Adipocyte (in vitro differentiated cells): ENCODE measurements at regions not wholly inside any gene's neighbourhood (a gene's known extent, or its start where the extent isn't known, plus 50 kb on each side); places are given as distances from the start of the nearest gene placed in this dataset.

Source experiments
- DNase-seq: peaks from one replicate; pipeline ENCODE4 v3.0.0-alpha.2; 2015; ENCODE audit warnings: low read depth
- H3K27me3 ChIP-seq: replicated peaks from 2 replicates; pipeline ENCODE4 v1.7.0; 2013; ENCODE audit warnings: mild to moderate bottlenecking, low read length, moderate library complexity; ENCODE audit not compliant: control insufficient read depth, insufficient read depth
- H3K36me3 ChIP-seq: 2 replicates; pipeline ENCODE4 v1.7.0; 2013; ENCODE audit warnings: low read length, mild to moderate bottlenecking, moderate library complexity; ENCODE audit not compliant: control insufficient read depth, insufficient read depth, severe bottlenecking
- H3K4me1 ChIP-seq: 2 replicates; pipeline ENCODE4 v1.7.0; 2013; ENCODE audit warnings: mild to moderate bottlenecking, low read length, moderate library complexity; ENCODE audit not compliant: control insufficient read depth, insufficient read depth
- H3K4me3 ChIP-seq: 2 replicates; pipeline ENCODE4 v1.7.0; 2013; ENCODE audit warnings: mild to moderate bottlenecking, low read length, moderate library complexity
- H3K9ac ChIP-seq: 2 replicates; pipeline ENCODE4 v1.7.0; 2013; ENCODE audit warnings: mild to moderate bottlenecking, low read length, moderate library complexity
- H3K9me3 ChIP-seq: 2 replicates; pipeline ENCODE4 v1.7.0; 2013; ENCODE audit warnings: mild to moderate bottlenecking, low read length, moderate library complexity; ENCODE audit not compliant: control insufficient read depth

DNA sequence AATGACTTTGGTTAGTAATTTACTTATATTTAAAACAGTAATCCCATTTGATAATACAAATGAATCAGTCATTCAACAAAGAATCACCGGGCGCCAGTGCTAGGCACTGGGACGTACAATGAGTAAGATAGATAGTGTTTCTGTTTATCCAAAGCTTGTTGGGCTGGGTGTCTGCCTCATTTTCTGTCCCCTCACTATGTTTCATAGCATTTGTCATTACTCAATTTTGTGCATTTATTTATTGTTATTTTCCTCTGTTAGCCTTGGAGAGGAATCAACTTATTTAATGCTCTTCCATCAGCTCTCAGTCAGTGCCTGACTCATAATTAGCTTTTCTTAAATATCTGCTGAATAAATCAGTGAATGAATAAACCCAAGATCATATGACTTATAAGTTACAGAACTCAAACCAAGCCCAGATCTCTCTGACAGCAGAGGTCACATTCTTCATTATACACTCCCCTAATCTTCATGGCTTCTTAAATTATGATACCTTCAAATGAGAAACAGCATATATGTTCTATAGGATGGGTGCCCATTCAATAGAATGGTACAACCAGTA lies 86.2 kb downstream of the TSPAN8 start:
- H3K36me3 ChIP-seq, result no peaks in the 10 kb centered on the region
- DNase-seq, result no peak
- peaks cover 25% of the 10 kb centered on the region for H3K4me1 ChIP-seq
- no peaks in the 10 kb centered on the region for H3K9me3 ChIP-seq
- H3K27me3 ChIP-seq, result no peaks in the 10 kb centered on the region
- H3K9ac ChIP-seq, result no peak overlapping the region
- H3K4me3 ChIP-seq, result peak overlapping the region; percentile 13

- Histone ChIP-seq H3K36me3 (no peaks in the 10 kb centered on the region), H3K9ac (no peak overlapping the region), H3K4me3 (no peak overlapping the region), H3K9me3 (no peaks in the 10 kb centered on the region), H3K27me3 (no peaks in the 10 kb centered on the region), H3K4me1 (peaks cover 25% of the 10 kb centered on the region)
- DNase-seq, result peak; percentile 41
Measured at GRCh38 chr12:71070416-71071128, 87.2 kb downstream of the TSPAN8 start.

DNA sequence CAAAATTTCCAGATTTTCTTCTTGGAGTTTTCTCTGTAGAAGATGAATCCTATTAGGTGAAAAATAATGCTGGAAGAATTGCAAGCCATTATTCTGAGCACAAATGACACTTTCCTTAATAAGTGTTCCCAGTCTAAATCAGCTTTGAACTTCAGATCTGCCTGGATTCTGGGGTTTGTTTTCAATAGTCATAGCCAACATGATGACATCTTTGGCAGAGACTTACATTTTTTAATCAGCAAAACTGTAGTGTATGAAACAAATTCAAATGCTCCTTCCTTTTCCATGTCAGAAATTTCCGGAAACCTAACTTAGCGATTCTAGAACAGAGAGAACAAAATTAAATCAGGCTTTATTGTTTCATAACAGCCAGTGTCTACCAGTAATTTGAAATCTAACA lies 88.5 kb downstream of the TSPAN8 start:
- Histone ChIP-seq H3K9me3 (no peaks in the 10 kb centered on the region), H3K4me3 (peak overlapping the region; percentile 51), H3K27me3 (no peaks in the 10 kb centered on the region), H3K9ac (no peak overlapping the region), H3K4me1 (peaks cover 25% of the 10 kb centered on the region), H3K36me3 (no peaks in the 10 kb centered on the region)
- DNase-seq, result no peak

DNA sequence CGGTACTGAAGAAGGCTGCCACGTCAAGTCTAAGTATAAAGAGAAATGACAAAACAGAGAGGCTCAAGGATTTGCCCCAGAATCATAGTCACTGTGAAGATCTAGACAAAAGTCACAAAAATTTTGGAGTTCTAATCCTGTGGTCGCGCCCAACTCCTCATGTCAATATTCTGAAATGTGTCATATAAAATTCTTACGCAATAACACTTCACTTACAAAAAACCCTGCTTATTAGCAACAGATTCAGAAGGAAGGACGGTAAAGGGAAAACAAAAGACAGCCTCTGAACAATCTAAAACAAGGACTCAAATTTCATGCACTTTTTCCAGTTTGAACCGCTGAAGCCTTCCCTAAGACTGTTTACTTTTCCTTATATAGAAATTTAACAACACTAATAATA lies 94.7 kb downstream of the TSPAN8 start:
- no peaks in the 10 kb centered on the region for H3K4me1 ChIP-seq
- no peak for DNase-seq
- no peaks in the 10 kb centered on the region for H3K36me3 ChIP-seq
- H3K9ac ChIP-seq, result no peak overlapping the region
- no peaks in the 10 kb centered on the region for H3K9me3 ChIP-seq
- no peak overlapping the region for H3K4me3 ChIP-seq
- no peaks in the 10 kb centered on the region for H3K27me3 ChIP-seq

- H3K27me3 ChIP-seq, result no peaks in the 10 kb centered on the region
- no peak overlapping the region for H3K9ac ChIP-seq
- no peaks in the 10 kb centered on the region for H3K9me3 ChIP-seq
- no peaks in the 10 kb centered on the region for H3K36me3 ChIP-seq
- H3K4me1 ChIP-seq, result no peaks in the 10 kb centered on the region
- no peak for DNase-seq
- H3K4me3 ChIP-seq, result no peak overlapping the region
Measured at GRCh38 chr12:71061451-71061850, 96.3 kb downstream of the TSPAN8 start.

GRCh38 chr12:71060426-71060825 lies 97.4 kb downstream of the TSPAN8 start:
- Histone ChIP-seq H3K4me1 (no peaks in the 10 kb centered on the region), H3K9ac (no peak overlapping the region), H3K9me3 (no peaks in the 10 kb centered on the region), H3K36me3 (no peaks in the 10 kb centered on the region), H3K4me3 (no peak overlapping the region), H3K27me3 (no peaks in the 10 kb centered on the region)
- no peak for DNase-seq

DNA sequence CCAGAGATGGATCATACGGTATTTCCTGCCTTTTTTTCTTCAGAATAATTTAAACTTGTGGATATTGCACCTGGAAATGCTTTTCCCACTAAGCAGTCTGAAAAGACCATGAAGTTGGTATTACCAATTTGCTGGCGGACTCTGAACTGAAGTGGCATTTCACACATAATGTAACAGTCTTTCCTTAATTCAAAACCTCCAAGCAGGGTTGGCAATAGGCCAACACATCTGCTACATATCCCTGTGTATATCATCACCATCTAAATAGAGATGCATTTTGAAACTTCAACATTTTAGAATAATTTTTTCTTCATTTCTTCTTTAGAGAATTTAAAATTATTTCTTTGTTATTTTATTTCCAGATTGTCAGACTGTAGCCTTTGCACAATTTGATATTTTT lies 100.5 kb downstream of the TSPAN8 start:
- no peaks in the 10 kb centered on the region for H3K27me3 ChIP-seq
- no peak overlapping the region for H3K4me3 ChIP-seq
- H3K36me3 ChIP-seq, result no peaks in the 10 kb centered on the region
- DNase-seq, result no peak
- no peak overlapping the region for H3K9ac ChIP-seq
- H3K4me1 ChIP-seq, result no peaks in the 10 kb centered on the region
- H3K9me3 ChIP-seq, result no peaks in the 10 kb centered on the region

DNA sequence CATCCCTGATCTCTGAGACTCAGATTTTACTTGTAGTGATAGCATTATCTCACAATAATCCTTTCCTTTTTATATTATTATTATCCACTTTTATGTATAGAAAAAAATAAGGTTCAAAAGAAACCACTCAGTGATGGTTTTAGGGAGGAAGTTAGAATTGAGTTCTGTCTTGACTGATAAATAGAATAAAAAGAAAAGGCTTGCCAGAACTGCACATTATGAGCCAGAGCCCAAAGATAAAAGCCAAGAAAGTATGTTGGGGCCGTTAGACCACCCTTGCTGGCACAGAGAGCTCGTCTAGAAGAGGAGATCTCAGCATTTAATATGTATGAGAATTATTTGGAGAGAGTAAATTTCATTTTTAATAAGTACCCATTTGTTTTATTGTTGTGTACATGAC lies 103.2 kb downstream of the TSPAN8 start:
- no peak for DNase-seq
- Histone ChIP-seq H3K27me3 (no peaks in the 10 kb centered on the region), H3K9me3 (no peaks in the 10 kb centered on the region), H3K9ac (no peak overlapping the region), H3K4me1 (no peaks in the 10 kb centered on the region), H3K4me3 (no peak overlapping the region), H3K36me3 (no peaks in the 10 kb centered on the region)

- Histone ChIP-seq H3K4me1 (peaks cover 8% of the 10 kb centered on the region), H3K27me3 (no peaks in the 10 kb centered on the region), H3K9ac (peak overlapping the region; percentile 7), H3K4me3 (peak overlapping the region; percentile 55), H3K9me3 (no peaks in the 10 kb centered on the region), H3K36me3 (no peaks in the 10 kb centered on the region)
- peak; percentile 74 for DNase-seq
Measured at GRCh38 chr12:71046215-71046614, 111.6 kb downstream of the TSPAN8 start.

- H3K9me3 ChIP-seq, result no peaks in the 10 kb centered on the region
- no peaks in the 10 kb centered on the region for H3K36me3 ChIP-seq
- DNase-seq, result peak; percentile 83
- H3K4me1 ChIP-seq, result peaks cover 8% of the 10 kb centered on the region
- peak overlapping the region; percentile 55 for H3K4me3 ChIP-seq
- peak overlapping the region; percentile 7 for H3K9ac ChIP-seq
- H3K27me3 ChIP-seq, result no peaks in the 10 kb centered on the region
Measured at GRCh38 chr12:71045781-71046180, 112.0 kb downstream of the TSPAN8 start.

DNA sequence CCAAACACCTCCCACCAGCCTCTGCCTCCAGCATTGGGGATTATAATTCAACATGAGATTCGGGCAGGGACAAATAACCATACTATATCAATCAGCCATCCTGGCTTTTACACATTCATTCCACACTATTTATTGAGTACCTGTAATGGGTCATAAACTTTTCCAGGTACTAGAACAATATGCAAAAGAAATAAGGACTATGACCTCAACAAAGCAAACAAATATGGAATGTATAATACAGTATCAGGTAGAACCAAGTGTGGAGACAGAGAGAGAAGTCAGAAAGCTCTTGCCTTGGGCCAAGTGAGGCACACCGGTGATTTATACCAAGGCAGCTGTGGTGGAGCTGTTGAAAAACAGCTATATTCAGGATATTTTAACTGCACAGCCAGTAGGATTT lies 116.3 kb downstream of the TSPAN8 start:
- no peak overlapping the region for H3K9ac ChIP-seq
- H3K4me1 ChIP-seq, result peaks cover 8% of the 10 kb centered on the region
- no peaks in the 10 kb centered on the region for H3K36me3 ChIP-seq
- no peak overlapping the region for H3K4me3 ChIP-seq
- H3K9me3 ChIP-seq, result no peaks in the 10 kb centered on the region
- no peaks in the 10 kb centered on the region for H3K27me3 ChIP-seq
- no peak for DNase-seq

DNA sequence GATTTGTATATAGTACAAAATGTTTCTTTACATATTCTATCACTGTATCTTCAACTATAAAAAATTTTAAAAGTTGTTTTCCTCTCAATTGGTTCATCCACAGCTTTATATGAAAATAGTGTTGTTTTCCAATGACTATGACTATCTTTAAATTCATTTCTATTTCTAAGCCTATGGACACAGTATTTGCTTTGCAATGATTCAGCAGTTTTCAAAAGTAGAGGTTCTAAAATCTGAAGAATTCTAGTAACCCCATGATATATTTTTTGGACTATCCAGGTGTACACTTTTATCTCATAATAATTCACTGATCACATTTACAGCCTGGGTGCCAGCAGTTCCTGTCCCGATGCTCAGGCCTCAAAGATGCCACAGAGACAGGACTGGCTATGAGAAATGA lies 118.4 kb upstream of the PTPRR start:
- H3K36me3 ChIP-seq, result no peaks in the 10 kb centered on the region
- H3K9ac ChIP-seq, result no peak overlapping the region
- H3K27me3 ChIP-seq, result no peaks in the 10 kb centered on the region
- H3K4me1 ChIP-seq, result no peaks in the 10 kb centered on the region
- H3K4me3 ChIP-seq, result no peak overlapping the region
- no peaks in the 10 kb centered on the region for H3K9me3 ChIP-seq
- DNase-seq, result no peak
